GM19395 (cell line): ENCODE measurements at regions not wholly inside any gene's neighbourhood (a gene's known extent, or its start where the extent isn't known, plus 50 kb on each side); places are given as distances from the start of the nearest gene placed in this dataset.

Experiments
- ATAC-seq: cut with Tn5 transposase; IDR thresholded peaks from one replicate; pipeline ENCODE4 v1.9.1; 2021; ENCODE audit warnings: mild to moderate bottlenecking, moderate library complexity; ENCODE audit not compliant: unreplicated experiment

GRCh38 chr3:117485841-117486240, 776.3 kb downstream of the TUSC7 start:
- ATAC-seq = peak; percentile 58

- ATAC-seq = peak; percentile 72
These were observed 777.4 kb downstream of the TUSC7 start for GRCh38 chr3:117486719-117487716.

- ATAC-seq = no peak
These were observed 779.4 kb downstream of the TUSC7 start for GRCh38 chr3:117488983-117489382.

- ATAC-seq = no peak
These were observed 780.1 kb downstream of the TUSC7 start for GRCh38 chr3:117489663-117490079.

DNA sequence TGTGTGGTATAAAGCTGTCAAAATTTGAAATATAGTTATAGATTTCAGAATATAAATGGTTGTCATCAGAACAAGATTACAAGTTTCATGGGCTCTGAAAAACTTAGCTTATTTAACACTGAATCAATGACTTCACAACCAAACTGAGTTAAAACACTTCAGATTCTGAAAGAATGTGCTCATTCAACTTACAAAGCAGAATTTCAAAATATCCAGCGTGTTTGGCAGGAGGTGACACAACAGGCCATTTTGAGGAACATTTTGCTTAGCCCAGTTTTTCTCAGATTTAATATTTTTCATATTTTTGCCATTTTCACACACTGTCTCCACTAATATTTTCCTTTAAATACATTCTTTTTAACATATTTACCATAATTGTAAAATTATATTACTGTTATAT, 781.1 kb downstream of the TUSC7 start:
- ATAC-seq = no peak

DNA sequence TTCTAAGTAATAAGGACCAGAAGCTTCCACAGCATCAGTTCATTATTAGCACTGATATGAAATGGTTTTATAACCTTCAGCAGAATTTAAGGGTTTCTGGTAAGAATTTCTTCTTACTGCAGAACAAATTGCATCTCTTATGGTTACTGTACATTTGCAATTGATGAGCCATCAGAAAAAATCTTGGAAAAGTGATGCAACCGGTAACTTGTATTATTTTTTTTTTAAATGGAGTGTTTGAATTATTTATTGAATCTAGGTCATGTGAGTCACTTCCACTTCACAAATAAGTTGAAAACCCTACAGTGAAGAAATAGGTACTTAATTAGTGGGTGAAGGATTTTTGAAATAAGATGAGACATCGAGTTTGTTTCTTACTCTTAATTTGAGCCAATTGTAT, 786.0 kb downstream of the TUSC7 start:
- no peak for ATAC-seq

DNA sequence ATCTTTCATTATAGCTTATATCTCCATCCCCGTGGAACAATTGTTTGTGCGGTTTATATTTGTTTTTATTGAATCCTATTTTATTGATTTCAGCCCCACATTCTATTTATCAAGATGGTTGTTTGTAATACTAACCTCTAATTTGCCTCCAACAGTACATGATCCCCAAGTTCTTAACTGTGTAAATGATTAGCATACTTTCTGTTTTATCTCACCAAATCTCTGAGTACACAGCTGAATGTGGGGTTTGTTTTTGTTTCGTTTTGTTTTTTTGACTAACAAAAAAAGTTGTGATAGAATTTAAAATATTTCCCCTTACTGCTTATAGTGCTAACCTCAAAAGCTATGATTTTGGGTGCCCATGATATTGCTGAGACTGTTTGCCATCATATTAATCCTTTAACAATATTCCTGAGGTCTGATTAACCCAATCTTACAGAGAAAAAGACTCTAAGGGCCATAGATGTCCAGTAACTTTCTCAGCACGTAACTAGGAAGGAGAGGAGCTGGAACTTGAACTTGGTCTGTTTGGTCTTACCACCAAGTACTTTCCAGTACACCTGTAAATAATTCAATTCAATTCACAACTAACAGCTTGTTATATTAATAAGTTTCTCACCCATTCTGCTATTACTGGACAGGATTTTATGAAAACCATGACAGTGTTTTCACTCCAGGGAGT, 789.8 kb downstream of the TUSC7 start:
- ATAC-seq = peak; percentile 74

DNA sequence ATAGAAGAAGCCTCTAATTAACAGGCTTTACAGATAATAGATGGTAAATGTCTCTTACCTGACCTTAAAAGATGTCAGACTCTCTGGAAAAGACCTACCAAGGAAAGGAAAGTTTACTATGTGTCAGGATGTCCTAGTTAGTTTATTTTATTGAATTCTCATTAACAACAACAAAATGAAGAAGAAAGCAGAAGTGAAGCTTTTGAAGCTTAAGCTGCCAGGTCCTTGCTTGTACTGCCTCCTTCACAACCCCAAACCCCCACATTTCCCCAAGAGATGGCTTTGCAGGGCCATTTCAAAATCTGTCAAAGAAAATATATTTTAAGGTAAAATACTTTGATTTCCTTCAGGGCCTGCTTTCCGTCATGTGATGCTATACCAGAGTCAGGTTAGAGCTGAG, 798.4 kb downstream of the TUSC7 start:
- ATAC-seq = no peak

- no peak for ATAC-seq
These were observed 800.3 kb downstream of the TUSC7 start for GRCh38 chr3:117509858-117510257.

DNA sequence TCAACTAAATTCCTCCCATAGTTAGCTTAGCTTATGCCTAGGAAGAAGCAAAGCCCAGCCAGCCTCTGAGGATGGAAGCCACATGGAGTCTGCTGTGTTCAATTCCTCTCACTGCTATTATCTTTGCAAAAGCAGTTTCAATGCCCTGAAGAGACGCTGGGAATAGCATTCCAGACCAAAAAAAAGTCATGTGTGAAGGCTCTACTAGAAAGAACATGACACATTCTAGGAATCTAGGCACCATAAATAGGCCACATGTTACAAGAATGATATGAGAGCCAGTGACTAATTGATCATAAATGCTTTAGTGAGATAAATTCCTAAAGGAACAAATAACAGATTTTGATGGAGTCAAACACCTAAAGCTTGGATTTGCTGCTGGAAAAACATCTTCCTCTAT, 800.8 kb downstream of the TUSC7 start:
- ATAC-seq = no peak

- ATAC-seq = no peak
These were observed 803.4 kb downstream of the TUSC7 start for GRCh38 chr3:117512975-117513374.

DNA sequence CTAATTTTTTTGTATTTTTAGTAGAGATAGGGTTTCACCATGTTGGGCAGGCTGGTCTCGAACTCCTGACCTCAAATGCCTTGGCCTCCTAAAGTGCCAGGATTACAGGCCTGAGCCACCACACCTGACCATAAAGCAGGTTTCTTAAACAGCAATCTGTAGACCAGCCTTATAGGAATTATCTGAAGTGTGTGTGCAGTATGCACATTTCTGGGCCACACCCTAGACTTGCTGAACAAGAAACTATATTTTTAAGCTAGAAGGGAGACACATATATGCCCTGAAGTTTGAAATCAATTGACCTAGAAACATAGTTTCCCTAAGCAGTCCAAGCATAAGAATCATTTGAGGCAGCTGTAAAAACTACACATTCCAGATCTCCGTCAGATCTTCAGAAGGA, 805.7 kb downstream of the TUSC7 start:
- no peak for ATAC-seq

- no peak for ATAC-seq
These were observed 808.8 kb downstream of the TUSC7 start for GRCh38 chr3:117518364-117518763.

DNA sequence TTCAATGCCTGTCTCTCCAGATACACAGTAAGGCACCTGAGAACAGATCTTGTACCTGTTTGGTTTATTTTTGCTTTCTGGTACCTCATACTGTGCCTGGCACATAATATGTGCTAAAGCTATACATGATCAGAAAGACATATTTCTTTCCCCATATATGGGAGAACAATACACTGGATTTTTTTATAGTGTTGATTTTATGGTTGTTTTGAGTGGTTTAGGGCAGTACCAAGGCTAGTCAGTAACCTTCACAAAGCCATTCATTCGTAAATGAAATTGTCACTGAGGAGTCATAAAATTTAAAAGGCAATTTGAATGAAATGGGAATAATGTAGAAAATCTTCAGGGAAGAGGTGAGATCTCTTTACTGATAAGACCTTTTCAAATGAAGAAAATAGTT, 810.2 kb downstream of the TUSC7 start:
- ATAC-seq = no peak

- no peak for ATAC-seq
These were observed 811.0 kb downstream of the TUSC7 start for GRCh38 chr3:117520582-117520981.

DNA sequence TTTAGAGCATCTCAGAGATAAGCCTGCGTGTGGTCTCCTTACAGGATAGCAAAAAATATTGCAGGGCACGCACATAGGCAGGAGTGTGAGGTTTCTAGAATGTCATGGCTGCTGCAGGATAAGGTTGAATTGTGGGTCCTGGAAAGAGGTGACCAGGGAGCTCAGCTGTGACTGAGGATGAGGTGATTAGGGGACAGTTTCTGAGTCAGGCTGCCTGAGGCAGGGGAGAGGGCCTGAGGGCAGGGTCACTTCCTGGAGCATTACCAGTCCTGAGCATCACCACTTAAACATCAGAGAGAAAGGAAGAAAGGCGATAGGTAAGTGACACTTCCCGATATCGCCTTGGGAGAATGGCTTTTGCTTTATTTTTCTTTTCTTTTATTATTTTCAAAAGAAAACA, 813.8 kb downstream of the TUSC7 start:
- ATAC-seq = no peak

DNA sequence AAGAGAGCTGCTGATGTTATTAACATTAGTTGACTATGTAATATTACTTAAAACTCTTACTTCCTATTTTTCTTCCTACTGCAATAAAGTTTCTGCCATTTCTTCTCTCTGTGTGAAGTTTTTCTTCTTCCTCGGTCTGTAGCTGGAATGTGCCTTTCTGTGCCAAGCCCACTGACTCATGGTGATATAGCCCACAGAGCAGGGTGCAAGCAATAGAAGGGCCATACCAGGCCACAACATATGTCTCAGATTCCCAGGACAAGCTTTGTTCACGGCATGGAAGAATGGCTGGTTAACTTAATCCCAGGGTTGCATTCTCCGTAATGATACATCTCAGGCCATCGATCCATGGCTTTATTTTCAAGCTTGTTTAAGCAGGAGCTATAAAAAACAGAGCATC, 815.3 kb downstream of the TUSC7 start:
- no peak for ATAC-seq

- ATAC-seq = peak; percentile 84
These were observed 817.0 kb downstream of the TUSC7 start for GRCh38 chr3:117526470-117527079.

DNA sequence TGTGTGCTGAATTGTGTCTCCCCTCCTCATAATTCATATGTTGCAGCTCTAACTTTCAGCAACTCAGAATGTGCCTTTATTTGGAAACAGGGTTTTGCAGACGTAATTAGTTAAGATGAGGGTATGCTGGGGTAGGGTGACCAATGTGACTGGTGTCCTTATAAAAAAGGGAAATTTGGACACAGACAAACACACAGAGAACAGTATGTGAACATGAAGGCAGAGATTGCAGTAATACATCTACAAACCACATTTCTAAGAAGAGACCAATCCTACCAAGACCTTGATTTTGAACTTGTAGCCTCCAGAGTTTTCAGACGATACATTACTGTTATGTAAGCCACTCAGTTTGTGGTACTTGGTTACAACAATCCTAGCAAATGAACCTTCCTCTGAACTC, 817.8 kb downstream of the TUSC7 start:
- no peak for ATAC-seq

DNA sequence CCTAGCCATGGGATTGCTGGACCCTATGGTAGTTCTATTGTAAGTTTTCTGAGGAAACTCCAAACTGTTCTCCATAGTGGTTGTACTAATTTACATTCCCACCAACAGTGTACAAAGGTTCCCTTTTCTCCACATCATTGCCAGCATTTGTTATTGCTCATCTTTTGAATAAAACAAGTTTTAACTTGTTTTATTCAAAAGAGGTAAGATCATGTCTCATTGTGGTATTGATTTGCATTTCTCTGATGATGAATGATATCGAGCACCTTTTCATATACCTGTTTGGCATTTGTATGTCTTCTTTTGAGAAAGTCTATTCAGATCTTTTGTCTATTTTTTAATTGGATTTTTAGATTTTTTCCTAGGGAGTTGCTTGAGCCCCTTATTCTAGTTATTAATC, 819.1 kb downstream of the TUSC7 start:
- no peak for ATAC-seq

- no peak for ATAC-seq
These were observed 821.6 kb downstream of the TUSC7 start for GRCh38 chr3:117531078-117531767.
